Osteoblast (primary cell): ENCODE measurements at regions not wholly inside any gene's neighbourhood (a gene's known extent, or its start where the extent isn't known, plus 50 kb on each side); places are given as distances from the start of the nearest gene placed in this dataset.
A peak's percentile ranks its signal among the peaks of the same experiment; 100 is the strongest.

ENCODE experiments used
- DNase-seq: peaks from one replicate; pipeline ENCODE4 v3.0.0; 2011; ENCODE audit warnings: low spot score, mixed read lengths; ENCODE audit not compliant: insufficient read length; ENCODE audit errors: missing footprints
- H2AFZ ChIP-seq: 2 replicates; pipeline ENCODE4 v1.6.0; 2011; ENCODE audit warnings: mild to moderate bottlenecking, low read length
- H3K27ac ChIP-seq: 2 replicates; pipeline ENCODE4 v1.5.1; 2011; ENCODE audit warnings: mild to moderate bottlenecking, low read depth, low read length, moderate library complexity
- H3K27me3 ChIP-seq: 2 replicates; pipeline ENCODE4 v1.6.0; 2012; ENCODE audit warnings: mild to moderate bottlenecking, control low read depth, inconsistent platforms, low read length, moderate library complexity; ENCODE audit not compliant: insufficient read depth
- H3K36me3 ChIP-seq: 2 replicates; pipeline ENCODE4 v1.5.1; 2011; ENCODE audit warnings: mild to moderate bottlenecking, low read length, control low read depth, moderate library complexity; ENCODE audit not compliant: insufficient read depth
- H3K4me1 ChIP-seq: 2 replicates; pipeline ENCODE4 v1.5.1; 2011; ENCODE audit warnings: mild to moderate bottlenecking, low read length, control low read depth, moderate library complexity; ENCODE audit not compliant: insufficient read depth
- H3K4me2 ChIP-seq: 2 replicates; pipeline ENCODE4 v1.6.0; 2011; ENCODE audit warnings: mild to moderate bottlenecking, low read length; ENCODE audit not compliant: insufficient read depth
- H3K4me3 ChIP-seq: fragments of 200-600 bp; sonication (generic); 3 replicates; pipeline ENCODE4 v1.5.1; 2012; ENCODE audit warnings: mild to moderate bottlenecking, low read length, inconsistent platforms; ENCODE audit not compliant: insufficient read depth
- H3K79me2 ChIP-seq: 2 replicates; pipeline ENCODE4 v1.6.0; 2012; ENCODE audit warnings: mild to moderate bottlenecking, low read length, control low read depth, inconsistent platforms; ENCODE audit not compliant: insufficient read depth
- H3K9me3 ChIP-seq: 2 replicates; pipeline ENCODE4 v1.5.1; 2011; ENCODE audit warnings: low read depth, low read length, control low read depth
- H4K20me1 ChIP-seq: 2 replicates; pipeline ENCODE4 v1.6.0; 2012; ENCODE audit warnings: mild to moderate bottlenecking, low read length, control low read depth; ENCODE audit not compliant: insufficient read depth
- CTCF ChIP-seq: IDR thresholded peaks from 2 replicates; pipeline ENCODE4 v1.5.1; 2011; ENCODE audit warnings: mild to moderate bottlenecking, low read depth, low read length, moderate library complexity; ENCODE audit errors: extremely low read depth

- DNase-seq, result peak; percentile 87
- H4K20me1 ChIP-seq, result no peaks in the 10 kb centered on the region
- TF ChIP-seq CTCF, result peak; percentile 81
- H3K27me3 ChIP-seq, result no peaks in the 10 kb centered on the region
- H3K4me1 ChIP-seq, result no peaks in the 10 kb centered on the region
- H3K9me3 ChIP-seq, result no peaks in the 10 kb centered on the region
- H3K4me2 ChIP-seq, result peak overlapping the region; percentile 71
- H3K4me3 ChIP-seq, result no peak overlapping the region
- H2AFZ ChIP-seq, result peak overlapping the region; percentile 64
- H3K36me3 ChIP-seq, result no peaks in the 10 kb centered on the region
- no peaks in the 10 kb centered on the region for H3K79me2 ChIP-seq
- H3K27ac ChIP-seq, result no peak overlapping the region
Measured at GRCh38 chr9:85258823-85259370, 482.9 kb downstream of the AGTPBP1 start.

GRCh38 chr9:85258236-85258635 lies 483.5 kb downstream of the AGTPBP1 start:
- no peaks in the 10 kb centered on the region for H3K4me1 ChIP-seq
- H2AFZ ChIP-seq, result no peak overlapping the region
- H3K79me2 ChIP-seq, result no peaks in the 10 kb centered on the region
- H3K27me3 ChIP-seq, result no peaks in the 10 kb centered on the region
- H3K4me2 ChIP-seq, result no peak overlapping the region
- H3K27ac ChIP-seq, result no peak overlapping the region
- DNase-seq, result no peak
- no peaks in the 10 kb centered on the region for H3K9me3 ChIP-seq
- H3K36me3 ChIP-seq, result no peaks in the 10 kb centered on the region
- TF ChIP-seq CTCF, result no peak
- no peaks in the 10 kb centered on the region for H4K20me1 ChIP-seq
- no peak overlapping the region for H3K4me3 ChIP-seq

GRCh38 chr9:85249313-85249621 lies 492.5 kb downstream of the AGTPBP1 start:
- no peak overlapping the region for H3K27ac ChIP-seq
- no peak for DNase-seq
- no peaks in the 10 kb centered on the region for H3K36me3 ChIP-seq
- TF ChIP-seq CTCF, result no peak
- peaks cover 4% of the 10 kb centered on the region for H3K27me3 ChIP-seq
- H3K4me1 ChIP-seq, result peaks cover 9% of the 10 kb centered on the region
- H3K4me2 ChIP-seq, result no peak overlapping the region
- H2AFZ ChIP-seq, result no peak overlapping the region
- H3K79me2 ChIP-seq, result no peaks in the 10 kb centered on the region
- H4K20me1 ChIP-seq, result no peaks in the 10 kb centered on the region
- H3K4me3 ChIP-seq, result no peak overlapping the region
- no peaks in the 10 kb centered on the region for H3K9me3 ChIP-seq

- Histone ChIP-seq H3K36me3 (no peaks in the 10 kb centered on the region), H3K4me2 (no peak overlapping the region)
- peak; percentile 77 for DNase-seq
Measured at GRCh38 chr9:85248514-85249312, 493.0 kb downstream of the AGTPBP1 start.

More at GRCh38 chr9:85248514-85249312, 493.0 kb downstream of the AGTPBP1 start:
- Histone ChIP-seq H3K4me3 (no peak overlapping the region), H3K27me3 (peaks cover 4% of the 10 kb centered on the region), H3K79me2 (no peaks in the 10 kb centered on the region), H4K20me1 (no peaks in the 10 kb centered on the region), H3K4me1 (peaks cover 9% of the 10 kb centered on the region), H3K27ac (no peak overlapping the region), H2AFZ (no peak overlapping the region), H3K9me3 (no peaks in the 10 kb centered on the region)
- TF ChIP-seq CTCF, result no peak
